ENCODE measurements at regions not wholly inside any gene's neighbourhood (a gene's known extent, or its start where the extent isn't known, plus 50 kb on each side); places are given as distances from the start of the nearest gene placed in this dataset.

DNA sequence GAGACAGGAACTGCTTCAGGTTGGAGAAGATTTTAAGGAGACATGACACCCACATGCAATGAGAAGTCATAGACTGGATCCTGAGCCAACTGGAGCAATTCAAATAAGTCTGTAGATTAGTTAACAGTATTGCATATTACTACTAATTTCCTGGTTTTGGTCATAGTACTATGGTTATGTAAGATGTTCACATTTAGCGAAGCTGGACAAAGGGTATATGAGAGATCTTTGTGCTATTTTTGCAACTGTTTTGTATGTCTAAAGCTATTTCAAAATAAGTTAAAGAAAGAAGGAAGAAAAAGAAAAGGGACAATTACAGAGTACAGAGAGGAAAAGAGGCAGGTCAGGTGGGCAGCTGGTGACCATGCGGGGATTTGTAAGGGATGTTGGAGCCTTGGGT lies 116.5 kb upstream of the SVIL start:
- H3K27me3 ChIP-seq: no peaks in the 10 kb centered on the region
- H3K4me3 ChIP-seq: no peak overlapping the region
- DNase-seq (ENCODE audit: low read depth in 1 of 2, low spot score in 1 of 2): no peak

DNA sequence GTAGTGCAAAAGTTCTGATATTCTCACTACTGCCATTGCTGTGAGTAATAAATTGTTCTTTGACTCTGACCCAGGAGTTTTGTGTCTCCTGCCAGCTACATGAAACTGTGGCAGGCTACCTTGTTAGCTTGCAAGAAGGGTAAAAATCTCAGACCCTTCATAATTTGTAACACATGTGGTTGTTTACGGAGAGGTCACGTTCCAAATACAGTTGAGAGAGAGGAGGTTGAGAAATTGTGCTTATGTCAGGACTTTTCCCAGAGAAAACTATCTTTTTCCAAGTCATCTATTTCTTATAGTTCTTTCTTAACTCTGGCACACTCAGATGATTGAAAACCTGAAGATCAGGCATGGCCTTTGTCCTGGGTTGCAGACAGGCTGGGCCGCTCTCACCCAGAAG lies 114.4 kb upstream of the SVIL start:
- DNase-seq (ENCODE audit: low read depth in 1 of 2, low spot score in 1 of 2): no peak

More for the DNA sequence above, 116.5 kb upstream of the SVIL start:
- no peaks in the 10 kb centered on the region for H3K36me3 ChIP-seq
- peaks cover 3% of the 10 kb centered on the region for H3K4me1 ChIP-seq (ENCODE audit: low read depth)
- TF ChIP-seq, protein P1, sequence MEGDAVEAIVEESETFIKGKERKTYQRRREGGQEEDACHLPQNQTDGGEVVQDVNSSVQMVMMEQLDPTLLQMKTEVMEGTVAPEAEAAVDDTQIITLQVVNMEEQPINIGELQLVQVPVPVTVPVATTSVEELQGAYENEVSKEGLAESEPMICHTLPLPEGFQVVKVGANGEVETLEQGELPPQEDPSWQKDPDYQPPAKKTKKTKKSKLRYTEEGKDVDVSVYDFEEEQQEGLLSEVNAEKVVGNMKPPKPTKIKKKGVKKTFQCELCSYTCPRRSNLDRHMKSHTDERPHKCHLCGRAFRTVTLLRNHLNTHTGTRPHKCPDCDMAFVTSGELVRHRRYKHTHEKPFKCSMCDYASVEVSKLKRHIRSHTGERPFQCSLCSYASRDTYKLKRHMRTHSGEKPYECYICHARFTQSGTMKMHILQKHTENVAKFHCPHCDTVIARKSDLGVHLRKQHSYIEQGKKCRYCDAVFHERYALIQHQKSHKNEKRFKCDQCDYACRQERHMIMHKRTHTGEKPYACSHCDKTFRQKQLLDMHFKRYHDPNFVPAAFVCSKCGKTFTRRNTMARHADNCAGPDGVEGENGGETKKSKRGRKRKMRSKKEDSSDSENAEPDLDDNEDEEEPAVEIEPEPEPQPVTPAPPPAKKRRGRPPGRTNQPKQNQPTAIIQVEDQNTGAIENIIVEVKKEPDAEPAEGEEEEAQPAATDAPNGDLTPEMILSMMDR (IDR thresholded peaks at IDR 0.05; ENCODE audit: low read depth, low read length): no peak
- H3K27ac ChIP-seq: no peak overlapping the region
- H3K9me3 ChIP-seq (ENCODE audit: low read depth): no peaks in the 10 kb centered on the region

DNA sequence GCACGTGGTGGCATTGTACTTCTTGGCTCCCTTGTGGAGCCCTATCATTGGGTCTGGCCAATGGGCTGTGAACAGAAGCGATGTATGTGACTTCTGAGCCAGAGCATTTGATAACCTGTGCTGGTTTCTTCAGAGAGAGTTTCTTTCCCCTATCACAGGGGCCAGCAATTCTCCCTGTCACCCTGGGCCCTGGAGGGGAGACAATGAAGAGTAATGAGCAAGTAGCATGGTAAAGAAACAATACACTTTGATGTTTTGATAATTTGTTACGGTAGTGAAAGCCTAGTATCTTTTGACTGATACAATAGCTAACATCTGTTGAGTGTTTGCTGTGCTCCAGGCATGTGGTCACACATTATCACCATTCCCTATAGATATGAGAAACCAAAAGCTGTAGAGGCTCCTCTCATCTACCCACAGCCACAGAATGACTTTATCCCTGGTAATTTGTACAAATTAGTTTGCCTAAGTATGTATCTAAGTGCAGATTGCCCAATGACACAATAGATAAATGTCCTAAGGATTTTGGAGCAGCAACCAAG lies 113.4 kb upstream of the SVIL start:
- Histone ChIP-seq H3K9me3 (ENCODE audit: low read depth) (no peaks in the 10 kb centered on the region), H3K4me1 (ENCODE audit: low read depth) (peaks cover 7% of the 10 kb centered on the region), H3K27me3 (no peaks in the 10 kb centered on the region), H3K27ac (no peak overlapping the region), H3K4me3 (no peak overlapping the region), H3K36me3 (no peaks in the 10 kb centered on the region)
- peak in 1 of 2 donors; percentile 43 for DNase-seq (ENCODE audit: low read depth in 1 of 2, low spot score in 1 of 2)
- TF ChIP-seq, protein P1 (IDR thresholded peaks at IDR 0.05; ENCODE audit: low read depth, low read length): no peak

More for the DNA sequence above, 114.4 kb upstream of the SVIL start:
- Histone ChIP-seq H3K36me3 (no peaks in the 10 kb centered on the region), H3K4me1 (ENCODE audit: low read depth) (peaks cover 7% of the 10 kb centered on the region), H3K4me3 (no peak overlapping the region), H3K27me3 (no peaks in the 10 kb centered on the region), H3K9me3 (ENCODE audit: low read depth) (no peaks in the 10 kb centered on the region), H3K27ac (no peak overlapping the region)
- TF ChIP-seq, protein P1 (IDR thresholded peaks at IDR 0.05; ENCODE audit: low read depth, low read length): no peak

DNA sequence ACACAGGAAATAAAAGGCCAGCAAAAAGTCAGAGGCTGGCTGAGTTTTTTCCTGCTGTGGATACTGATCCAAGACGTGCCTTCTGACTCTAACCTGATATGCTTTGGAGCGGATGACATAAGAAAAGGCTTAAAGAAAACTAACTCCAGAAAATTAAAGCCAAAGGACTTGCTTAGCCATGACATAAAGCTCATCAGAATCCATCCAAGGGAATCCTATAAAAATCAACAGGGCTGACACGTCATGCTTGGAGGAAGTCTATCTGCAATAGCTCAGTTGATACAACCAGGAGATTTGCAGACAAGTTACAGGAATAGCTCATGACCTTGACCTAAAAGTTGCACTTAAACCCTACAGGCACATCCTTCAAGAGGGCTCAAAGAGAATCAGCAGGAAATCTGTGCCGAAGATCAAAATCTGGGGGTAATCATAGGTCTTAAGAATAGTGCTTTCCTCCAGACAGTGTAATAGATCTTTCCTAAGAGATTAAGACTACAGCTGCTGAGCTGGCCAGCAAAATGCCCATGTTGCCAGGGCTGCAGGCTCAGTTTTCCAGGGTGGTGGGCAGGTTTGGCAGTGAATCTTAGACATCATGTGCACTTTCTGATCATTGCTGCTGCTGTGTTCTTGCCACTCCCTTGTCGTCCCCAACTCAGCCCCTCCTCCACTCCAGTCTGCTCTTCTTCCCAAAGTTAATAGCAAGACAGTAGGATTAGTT lies 111.5 kb upstream of the SVIL start:
- Histone ChIP-seq H3K4me1 (ENCODE audit: low read depth) (peaks cover 16% of the 10 kb centered on the region), H3K27me3 (no peaks in the 10 kb centered on the region), H3K4me3 (no peak overlapping the region), H3K9me3 (ENCODE audit: low read depth) (no peaks in the 10 kb centered on the region), H3K27ac (no peak overlapping the region), H3K36me3 (no peaks in the 10 kb centered on the region)
- TF ChIP-seq, protein P1 (IDR thresholded peaks at IDR 0.05; ENCODE audit: low read depth, low read length): no peak
- DNase-seq (ENCODE audit: low read depth in 1 of 2, low spot score in 1 of 2): peak in 1 of 2 donors; percentile 29

DNA sequence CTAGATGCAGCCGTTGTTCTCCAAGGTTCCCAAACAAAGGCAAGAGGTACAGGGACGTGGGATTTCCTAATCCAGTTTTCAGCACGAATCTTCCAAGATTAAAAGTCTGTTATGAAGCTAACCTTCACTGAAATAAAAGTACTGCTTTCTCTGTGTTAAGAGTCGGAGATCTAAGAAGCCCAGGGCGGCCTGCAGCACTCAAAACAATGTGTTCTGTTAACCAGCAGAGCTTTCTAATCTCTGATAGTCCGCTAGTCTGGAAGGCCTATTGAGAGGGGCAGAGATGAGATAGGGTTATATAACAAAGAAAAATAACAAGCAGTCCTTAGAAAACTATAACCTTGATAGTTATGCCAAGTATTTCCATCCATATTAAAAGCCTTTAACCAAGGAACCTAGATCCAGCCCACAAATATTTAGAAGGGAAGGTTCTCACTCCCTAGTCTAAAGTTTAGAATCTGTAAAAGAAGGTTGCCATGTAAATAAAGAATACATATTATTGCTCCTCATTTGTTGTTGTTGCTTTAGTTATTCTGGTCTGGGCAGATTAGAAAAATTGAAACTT lies 106.3 kb upstream of the SVIL start:
- no peak overlapping the region for H3K4me3 ChIP-seq
- H3K9me3 ChIP-seq (ENCODE audit: low read depth): no peaks in the 10 kb centered on the region
- no peaks in the 10 kb centered on the region for H3K36me3 ChIP-seq
- peak overlapping the region; percentile 53 for H3K27ac ChIP-seq
- TF ChIP-seq, protein P1 (IDR thresholded peaks at IDR 0.05; ENCODE audit: low read depth, low read length): no peak
- DNase-seq (ENCODE audit: low read depth in 1 of 2, low spot score in 1 of 2): peak in 1 of 2 donors; percentile 57
- H3K27me3 ChIP-seq: no peaks in the 10 kb centered on the region
- peaks cover 24% of the 10 kb centered on the region for H3K4me1 ChIP-seq (ENCODE audit: low read depth)

Measured in cardiac muscle cell (in vitro differentiated cells and primary cell).